ENCODE measurements at regions not wholly inside any gene's neighbourhood (a gene's known extent, or its start where the extent isn't known, plus 50 kb on each side); places are given as distances from the start of the nearest gene placed in this dataset.
"Not testable (repeated sequence)": the region's sequence is repeated elsewhere in the genome, so short reads cannot be mapped to it uniquely, and the experiment has no call there.

DNA sequence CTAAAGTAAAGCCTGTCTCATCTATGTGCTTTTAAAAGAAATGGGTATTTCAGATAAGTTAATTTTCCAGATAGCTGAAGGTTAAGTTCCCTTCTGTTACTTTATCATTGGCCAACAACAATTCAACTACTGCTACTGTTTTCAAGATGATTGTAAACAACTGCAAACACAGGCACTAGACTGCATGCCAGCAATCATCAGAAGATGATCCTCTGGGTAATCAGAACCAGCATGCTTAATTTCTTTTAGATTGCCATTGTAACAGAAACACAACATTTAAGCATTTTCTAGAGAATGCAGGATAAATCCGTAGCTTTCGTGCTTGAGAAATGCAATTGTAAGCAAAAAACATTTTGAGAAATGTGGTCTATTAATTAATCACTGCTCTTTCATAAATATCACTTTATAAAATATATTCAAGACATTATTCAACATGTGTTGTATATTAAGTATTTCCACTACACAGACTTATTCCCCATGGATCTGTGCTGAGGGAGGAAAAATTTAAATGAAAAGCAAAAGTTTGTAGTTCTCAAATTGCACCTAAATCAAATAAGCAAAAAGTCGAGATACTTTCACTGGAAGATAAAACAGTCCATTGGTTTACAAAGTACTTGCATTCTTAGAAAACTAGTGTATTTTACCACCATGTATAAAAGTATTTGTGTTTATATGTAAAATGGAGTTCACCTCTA lies 133.7 kb downstream of the ATL2 start:
- no peak for DNase-seq

- no peak for DNase-seq
Observed at GRCh38 chr2:38239452-38239851, 137.6 kb downstream of the ATL2 start.

GRCh38 chr2:38238705-38239104 lies 138.4 kb downstream of the ATL2 start:
- not testable (repeated sequence) for DNase-seq

DNA sequence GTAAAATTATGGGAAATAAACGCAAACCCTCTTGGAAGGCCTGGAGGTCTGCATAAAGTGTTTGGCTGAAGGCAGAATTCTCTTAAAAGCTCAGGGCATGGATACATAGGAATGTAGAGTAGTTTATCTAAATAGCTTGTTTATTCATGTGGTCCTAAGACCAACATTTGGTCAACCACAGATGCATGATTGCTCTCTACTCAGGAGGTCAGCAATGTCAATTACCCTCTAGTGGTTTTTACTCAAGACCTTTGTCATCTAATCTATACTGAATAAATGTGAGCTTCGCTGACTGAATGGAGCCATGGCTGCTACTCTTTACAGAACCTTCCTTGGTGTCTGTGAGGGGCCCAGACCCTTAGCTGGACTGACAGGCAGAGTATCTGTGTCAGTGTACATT lies 139.8 kb downstream of the ATL2 start:
- no peak for DNase-seq

DNA sequence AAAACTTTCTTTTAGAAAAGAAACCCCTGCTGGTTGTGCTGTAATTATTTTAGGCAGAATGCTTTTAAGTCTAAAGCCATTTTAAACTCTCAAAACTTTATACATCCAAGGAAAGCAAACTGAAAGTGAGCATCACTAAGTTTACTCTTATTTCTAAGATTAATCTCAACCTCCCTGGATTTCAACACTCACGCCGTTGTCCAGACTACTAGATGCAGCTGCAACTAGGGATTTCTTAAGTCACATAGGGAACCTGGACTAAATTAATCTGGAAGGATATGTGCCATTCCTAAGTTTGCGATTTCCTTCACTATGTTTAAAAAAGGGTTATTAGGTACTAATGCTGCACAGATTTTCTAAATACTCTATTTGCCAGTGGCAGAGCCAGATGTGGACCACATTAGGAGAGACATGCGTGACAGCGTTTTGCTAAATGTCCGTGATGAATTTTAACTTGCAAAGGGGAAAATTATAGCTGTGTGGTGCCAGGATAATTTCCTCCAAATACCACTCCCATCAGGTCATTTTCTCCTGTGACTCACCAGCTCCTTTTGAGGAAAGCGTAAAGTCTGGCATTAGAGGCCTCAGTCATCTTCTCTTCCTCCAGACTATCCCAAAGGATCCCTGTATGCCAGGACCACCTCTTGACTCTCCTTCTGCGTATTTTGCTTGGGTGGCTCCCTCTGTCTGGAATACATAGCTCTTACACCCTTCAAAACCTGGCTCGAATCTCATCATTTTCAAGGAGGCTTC lies 143.7 kb downstream of the ATL2 start:
- DNase-seq: no peak

- DNase-seq: no peak
Observed at GRCh38 chr2:38232454-38232853, 144.6 kb downstream of the ATL2 start.

DNA sequence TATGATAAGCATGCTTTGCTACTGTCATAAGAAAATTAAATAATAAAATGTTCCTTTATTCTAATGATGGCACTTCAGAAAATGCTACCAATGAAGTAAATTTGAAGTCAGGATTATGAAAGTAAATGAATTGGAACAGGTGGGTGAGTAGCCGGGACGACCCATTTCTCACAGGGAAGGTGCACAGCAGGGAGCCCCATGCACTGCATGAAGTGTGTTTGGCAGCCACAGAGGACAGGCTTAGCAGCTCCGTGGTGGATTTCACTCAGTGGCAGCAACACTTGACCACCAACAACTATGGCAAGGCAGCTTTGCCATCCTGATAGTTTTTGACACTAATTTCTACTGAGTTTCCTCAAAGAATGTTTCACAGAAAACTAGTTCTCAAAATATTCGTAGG lies 146.3 kb downstream of the ATL2 start:
- DNase-seq: no peak

DNA sequence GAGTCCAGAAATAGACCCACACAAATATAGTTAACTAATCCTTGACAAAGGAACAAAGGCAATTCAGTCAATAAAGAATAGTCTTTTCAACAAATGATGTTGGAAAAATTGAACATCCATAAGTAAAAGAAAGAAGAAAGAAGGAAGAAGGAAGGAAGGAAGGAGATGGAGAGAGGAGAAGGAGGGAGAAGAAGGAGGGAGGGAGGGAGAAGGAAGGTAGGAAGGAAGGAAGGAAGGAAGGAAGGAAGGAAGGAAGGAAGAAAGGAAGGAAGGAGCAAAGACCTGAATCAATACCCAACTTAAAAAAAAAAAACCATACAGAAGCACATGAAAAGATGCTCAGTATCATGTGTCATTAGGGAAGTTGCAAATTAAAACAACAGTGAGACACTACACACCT lies 148.3 kb downstream of the ATL2 start:
- no peak for DNase-seq

GRCh38 chr2:38224821-38225437 lies 149.0 kb upstream of the CYP1B1 start:
- DNase-seq: no peak

- DNase-seq: no peak
Observed at GRCh38 chr2:38224181-38224580, 148.2 kb upstream of the CYP1B1 start.

DNA sequence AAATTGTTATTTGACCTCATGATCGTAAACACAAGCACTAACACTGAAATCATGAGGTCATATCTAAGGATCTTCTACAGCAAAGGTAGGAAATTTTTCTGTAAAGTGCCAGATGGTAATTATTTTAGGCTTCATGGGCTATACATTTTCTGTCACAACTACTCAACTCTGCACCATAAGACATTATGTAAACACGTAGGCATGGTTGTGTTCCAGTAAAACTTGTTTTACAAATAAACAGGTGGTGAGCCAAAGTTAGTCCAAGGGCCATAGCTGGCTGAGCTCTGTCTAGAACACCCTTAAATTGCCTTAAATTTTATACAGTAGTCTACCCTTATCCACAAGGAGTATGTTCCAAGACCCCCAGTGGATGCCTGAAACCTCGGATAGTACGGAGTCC lies 147.3 kb upstream of the CYP1B1 start:
- no peak for DNase-seq

- no peak for DNase-seq
Observed at GRCh38 chr2:38220164-38220563, 144.2 kb upstream of the CYP1B1 start.

DNA sequence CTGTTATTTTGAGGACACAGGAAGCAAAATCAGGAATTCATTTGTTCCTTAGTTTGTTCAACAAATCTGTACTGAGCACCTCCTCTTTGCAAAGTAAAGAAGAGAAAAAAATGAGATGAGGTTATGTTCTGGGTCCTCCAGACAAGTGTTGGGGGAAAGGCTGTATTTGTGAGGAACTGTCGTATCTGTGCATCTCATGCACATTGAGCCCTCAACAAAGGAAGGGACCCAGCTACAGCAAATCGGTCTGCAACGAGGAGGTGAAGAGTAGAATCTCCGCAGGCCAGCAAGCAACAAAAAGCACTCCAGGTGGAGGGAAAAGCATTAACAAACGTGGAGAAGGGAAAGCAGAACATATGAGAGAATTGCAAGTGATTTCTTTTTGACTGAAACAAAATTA lies 143.0 kb upstream of the CYP1B1 start:
- DNase-seq: no peak

DNA sequence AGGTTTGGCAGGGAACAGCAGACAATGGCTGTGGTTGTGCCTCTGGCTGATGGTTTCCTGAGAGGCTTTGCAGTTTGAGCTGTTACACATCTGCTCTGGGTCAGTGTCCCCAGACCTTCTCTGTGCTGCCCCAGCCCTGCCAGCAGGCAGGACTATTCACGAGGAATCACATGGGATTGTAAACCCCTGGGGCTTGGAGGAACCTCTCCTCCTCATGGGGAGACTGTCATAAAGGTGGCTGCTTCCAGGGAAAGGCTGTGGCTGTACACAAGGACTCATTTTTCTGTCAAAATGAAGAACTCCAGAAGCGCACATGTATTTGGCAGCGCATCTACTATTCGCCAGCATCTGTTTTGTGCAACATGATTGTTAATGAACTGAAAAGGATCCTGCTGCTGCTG lies 142.6 kb upstream of the CYP1B1 start:
- DNase-seq: no peak

DNA sequence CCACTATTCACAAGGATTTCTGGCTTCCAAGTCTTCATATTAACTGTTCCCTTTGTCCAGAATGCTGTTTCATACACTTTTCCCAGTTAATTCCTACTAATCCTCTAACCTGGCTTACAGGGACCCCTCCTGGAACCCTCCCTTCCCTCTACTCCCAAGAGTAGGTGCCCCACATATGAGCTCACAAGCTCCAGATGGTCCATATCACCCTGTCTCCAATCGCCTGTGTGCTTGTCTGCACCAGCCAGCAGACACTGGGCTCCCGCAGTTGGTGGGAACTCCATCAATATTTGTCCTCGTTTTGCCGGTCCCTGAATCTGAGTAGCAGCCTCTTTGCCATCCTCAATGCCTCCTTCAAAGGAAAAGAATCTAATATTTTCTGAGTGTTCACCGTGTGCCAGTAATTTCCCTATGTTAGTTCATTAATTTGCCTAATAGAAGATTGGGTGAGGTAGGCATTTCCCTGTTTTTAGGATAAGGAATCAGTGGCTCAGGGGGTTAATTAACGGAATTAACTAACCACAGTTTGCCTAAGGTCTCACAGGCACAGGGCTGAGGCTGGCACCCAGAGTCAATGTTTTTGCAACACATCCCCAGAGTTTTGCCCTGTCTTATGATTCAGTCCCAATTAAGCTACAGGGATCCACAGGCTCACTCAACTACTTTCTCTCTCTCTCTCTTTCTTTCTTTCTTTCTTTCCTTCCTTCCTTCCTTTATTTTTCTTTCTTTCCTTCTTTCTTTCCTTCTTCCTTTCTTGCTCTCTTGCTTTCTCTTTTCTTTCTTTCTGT lies 141.6 kb upstream of the CYP1B1 start:
- DNase-seq: no peak

- DNase-seq: no peak
Observed at GRCh38 chr2:38216886-38217285, 140.9 kb upstream of the CYP1B1 start.

DNA sequence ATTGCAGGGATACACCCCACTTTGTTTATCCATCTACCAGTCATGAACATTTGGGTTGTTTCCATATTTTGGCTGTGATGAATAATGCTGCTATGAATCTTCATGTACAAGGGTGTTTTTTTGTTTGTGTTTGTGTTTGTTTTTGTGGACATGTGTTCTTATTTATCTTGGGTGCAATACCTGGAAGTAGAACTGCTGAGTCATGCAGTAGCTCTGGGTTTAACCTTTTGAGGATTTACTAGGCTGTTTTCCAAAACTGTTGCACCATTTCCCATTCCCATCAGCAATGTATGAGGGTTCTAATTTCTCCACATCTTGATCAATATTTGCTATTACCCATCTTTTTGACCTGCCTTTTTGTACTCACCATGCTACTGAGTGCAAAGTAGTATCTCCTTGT lies 140.0 kb upstream of the CYP1B1 start:
- no peak for DNase-seq

DNA sequence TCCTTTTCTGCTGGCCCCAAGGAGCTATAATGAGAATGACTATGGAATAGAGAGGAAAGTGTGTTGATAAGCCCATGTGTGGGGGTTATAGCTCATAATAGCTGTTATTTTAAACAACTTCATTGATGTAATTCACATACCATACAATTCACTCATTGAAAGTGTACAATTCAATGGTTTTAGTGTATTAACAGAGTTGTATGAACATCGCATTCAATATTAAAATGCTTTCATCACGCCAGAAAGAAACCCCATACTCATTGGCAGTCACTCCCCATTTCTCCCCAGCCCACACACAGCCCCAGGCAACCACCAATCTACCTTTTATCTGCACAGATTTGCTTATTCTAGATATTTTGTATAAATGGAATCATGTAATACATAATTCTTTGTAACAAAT lies 139.6 kb upstream of the CYP1B1 start:
- no peak for DNase-seq

GRCh38 chr2:38214209-38214717 lies 138.3 kb upstream of the CYP1B1 start:
- no peak for DNase-seq

DNA sequence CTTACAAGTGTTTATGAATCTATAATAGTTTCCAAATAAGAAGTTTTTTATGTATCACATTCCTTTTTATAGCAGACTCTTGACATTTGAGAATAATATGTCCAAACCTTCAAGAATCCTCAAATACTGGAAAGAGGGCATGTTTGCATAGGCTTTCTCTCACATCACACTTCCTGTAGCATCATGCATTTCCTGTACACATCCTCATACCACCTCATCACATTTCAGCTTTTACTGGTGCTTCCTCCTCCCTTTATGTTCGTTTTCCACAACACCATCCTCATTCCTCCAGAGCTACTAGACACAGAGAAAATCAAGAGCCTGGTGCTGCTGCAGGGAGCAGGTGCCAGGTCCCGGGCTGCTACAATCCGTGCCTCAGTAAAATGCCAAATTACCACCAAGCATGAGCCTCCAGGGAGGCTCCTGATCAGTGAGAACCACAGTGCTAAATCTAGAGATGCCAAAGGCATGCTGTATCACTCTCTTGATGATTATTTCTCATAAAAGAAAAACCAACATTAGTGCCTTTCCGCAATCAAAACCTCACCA lies 137.7 kb upstream of the CYP1B1 start:
- no peak for DNase-seq

- no peak for DNase-seq
Observed at GRCh38 chr2:38212312-38212711, 136.4 kb upstream of the CYP1B1 start.

All from anterior cingulate cortex (tissue), 58 donors.